H1 (cell line): ENCODE measurements at regions not wholly inside any gene's neighbourhood (a gene's known extent, or its start where the extent isn't known, plus 50 kb on each side); places are given as distances from the start of the nearest gene placed in this dataset.

ENCODE experiments used
- CTCF ChIA-PET: fragments of 300-600 bp; sonication (Branson Sonifier 250); formaldehyde crosslinking; loops from one replicate; lab custom pipeline; 2021; ENCODE audit not compliant: partially characterized antibody; lab: Charles Lee
- POLR2A ChIA-PET: fragments of 300-600 bp; sonication (Branson Sonifier 250); formaldehyde crosslinking; loops from one replicate; lab custom pipeline; 2021; ENCODE audit warnings: inconsistent platforms; ENCODE audit not compliant: partially characterized antibody; lab: Charles Lee
- DNase-seq, 2 experiments: peaks; one replicate each; pipeline versions ENCODE4 v3.0.0 to v3.0.0-alpha.2; 2010 to 2022; ENCODE audit warnings: low spot score in 2 of 2, low read depth in 1 of 2, mixed read lengths in 1 of 2
- FAIRE-seq: peaks from 2 replicates; lab custom pipeline; 2011; peaks lifted over from hg19 to GRCh38; lab: Jason Lieb, UNC
- H2AFZ ChIP-seq: 2 replicates; pipeline ENCODE4 v1.8.1; 2012; ENCODE audit warnings: low read length, inconsistent platforms
- H2AK5ac ChIP-seq: 2 replicates; pipeline ENCODE4 v1.6.1; 2013; ENCODE audit warnings: low read depth, low read length
- H2BK120ac ChIP-seq: replicated peaks from 2 replicates; pipeline ENCODE3; 2013; ENCODE audit warnings: low read depth, low read length, inconsistent platforms
- H2BK12ac ChIP-seq: 2 replicates; pipeline ENCODE4 v1.6.1; 2013; ENCODE audit warnings: low read depth, low read length
- H2BK15ac ChIP-seq: 2 replicates; pipeline ENCODE4 v1.6.1; 2013; ENCODE audit warnings: low read length
- H2BK20ac ChIP-seq: 2 replicates; pipeline ENCODE4 v1.6.1; 2013; ENCODE audit warnings: low read length
- H2BK5ac ChIP-seq: 2 replicates; pipeline ENCODE4 v1.6.1; 2013; ENCODE audit warnings: low read depth, low read length
- H3K14ac ChIP-seq: 2 replicates; pipeline ENCODE4 v1.6.1; 2013; ENCODE audit warnings: inconsistent platforms; ENCODE audit not compliant: insufficient read length
- H3K18ac ChIP-seq: 2 replicates; pipeline ENCODE4 v1.6.1; 2013; ENCODE audit warnings: low read length; ENCODE audit errors: extremely low read depth
- H3K23ac ChIP-seq: 2 replicates; pipeline ENCODE4 v1.6.1; 2013; ENCODE audit warnings: inconsistent platforms; ENCODE audit not compliant: insufficient read length
- H3K23me2 ChIP-seq: 2 replicates; pipeline ENCODE4 v1.6.1; 2013; ENCODE audit warnings: low read depth, low read length
- H3K27ac ChIP-seq: 2 replicates; pipeline ENCODE4 v1.6.1; 2011; ENCODE audit warnings: low read depth, low read length, inconsistent platforms
- H3K27me3 ChIP-seq, 4 experiments: replicated peaks in 1 of 4; 1 replicate in 1 of 4; 2 replicates in 3 of 4; pipeline versions ENCODE4 v1.6.1 to v1.8.1; 2011 to 2013; ENCODE audit warnings: low read length in 3 of 4, mild to moderate bottlenecking in 3 of 4, inconsistent platforms in 2 of 4, mixed read lengths in 2 of 4, moderate library complexity in 1 of 4; ENCODE audit not compliant: control insufficient read depth in 3 of 4, insufficient read depth in 3 of 4; ENCODE audit errors: extremely low read depth in 1 of 4
- H3K36me3 ChIP-seq, 4 experiments: 2 replicates each; pipeline versions ENCODE4 v1.6.1 to v1.8.1; 2011 to 2013; ENCODE audit warnings: mild to moderate bottlenecking in 4 of 4, low read length in 3 of 4, moderate library complexity in 2 of 4, control low read depth in 1 of 4, inconsistent platforms in 1 of 4; ENCODE audit not compliant: insufficient read depth in 4 of 4, control insufficient read depth in 2 of 4
- H3K4ac ChIP-seq: replicated peaks from 2 replicates; pipeline ENCODE3; 2013; ENCODE audit warnings: low read length, low read depth, mixed read lengths, inconsistent platforms; ENCODE audit not compliant: insufficient read length
- H3K4me1 ChIP-seq, 4 experiments: replicated peaks in 1 of 4; 1 replicate in 1 of 4; 2 replicates in 3 of 4; pipeline versions ENCODE4 v1.6.1 to v1.8.1; 2011 to 2013; ENCODE audit warnings: low read length in 3 of 4, inconsistent platforms in 2 of 4, mixed read lengths in 1 of 4; ENCODE audit not compliant: insufficient read depth in 4 of 4, control insufficient read depth in 3 of 4
- H3K4me2 ChIP-seq, 2 experiments: 2 replicates each; pipeline versions ENCODE4 v1.6.1 to v1.8.1; 2011 to 2013; ENCODE audit warnings: low read depth in 2 of 2, low read length in 2 of 2, control low read depth in 1 of 2, inconsistent platforms in 1 of 2, mild to moderate bottlenecking in 1 of 2; ENCODE audit not compliant: insufficient read depth in 1 of 2
- H3K4me3 ChIP-seq, 4 experiments: fragments of 200-600, 300-600 bp in 1 of 4; sonication (generic), shearing (Covaris generic), sonication (Bioruptor Twin) in 1 of 4; 2 replicates each; pipeline versions ENCODE4 v1.5.1 to v1.8.1; 2011 to 2016; ENCODE audit warnings: low read length in 4 of 4, low read depth in 3 of 4, control low read depth in 2 of 4, inconsistent platforms in 2 of 4, mild to moderate bottlenecking in 2 of 4, mixed read lengths in 1 of 4, moderate library complexity in 1 of 4; ENCODE audit not compliant: insufficient read depth in 2 of 4; ENCODE audit errors: extremely low read depth in 1 of 4
- H3K56ac ChIP-seq: replicated peaks from 2 replicates; pipeline ENCODE3; 2013; ENCODE audit warnings: low read depth, mild to moderate bottlenecking, mixed read lengths, low read length, inconsistent platforms; ENCODE audit not compliant: insufficient read length
- H3K79me1 ChIP-seq: 2 replicates; pipeline ENCODE4 v1.6.1; 2013; ENCODE audit warnings: low read depth, low read length, control low read depth
- H3K79me2 ChIP-seq, 2 experiments: 2 replicates each; pipeline versions ENCODE4 v1.6.1 to v1.8.1; 2012 to 2013; ENCODE audit warnings: low read length in 2 of 2, mild to moderate bottlenecking in 2 of 2, inconsistent platforms in 1 of 2; ENCODE audit not compliant: insufficient read depth in 2 of 2, control insufficient read depth in 1 of 2
- H3K9ac ChIP-seq, 4 experiments: replicated peaks in 1 of 4; 1 replicate in 1 of 4; 2 replicates in 3 of 4; pipeline versions ENCODE4 v1.6.1 to v1.8.1; 2011 to 2013; ENCODE audit warnings: low read depth in 3 of 4, low read length in 3 of 4, control low read depth in 2 of 4, mild to moderate bottlenecking in 2 of 4, moderate library complexity in 2 of 4, inconsistent platforms in 1 of 4; ENCODE audit errors: extremely low read depth in 1 of 4
- H3K9me3 ChIP-seq, 2 experiments: 2 replicates each; pipeline versions ENCODE4 v1.6.1 to v1.8.1; 2012 to 2013; ENCODE audit warnings: mild to moderate bottlenecking in 2 of 2, moderate library complexity in 2 of 2, control low read depth in 1 of 2, inconsistent platforms in 1 of 2, low read depth in 1 of 2, low read length in 1 of 2, mixed read lengths in 1 of 2; ENCODE audit not compliant: insufficient read depth in 2 of 2
- H4K20me1 ChIP-seq, 2 experiments: replicated peaks in 1 of 2; 2 replicates each; pipeline versions ENCODE3 to v1.8.1; 2011 to 2013; ENCODE audit warnings: inconsistent platforms in 2 of 2, low read length in 2 of 2, mild to moderate bottlenecking in 1 of 2; ENCODE audit not compliant: insufficient read depth in 2 of 2, control insufficient read depth in 1 of 2
- H4K5ac ChIP-seq: 2 replicates; pipeline ENCODE4 v1.6.1; 2013; ENCODE audit warnings: low read length, low read depth, mixed read lengths, inconsistent platforms; ENCODE audit not compliant: insufficient read length
- H4K8ac ChIP-seq: 2 replicates; pipeline ENCODE4 v1.8.0; 2013; ENCODE audit warnings: mild to moderate bottlenecking, moderate library complexity, low read length, inconsistent platforms; ENCODE audit not compliant: insufficient read depth; ENCODE audit errors: extremely low read depth
- H4K91ac ChIP-seq: replicated peaks from 2 replicates; pipeline ENCODE3; 2013; ENCODE audit warnings: low read length, mixed read lengths, inconsistent platforms; ENCODE audit not compliant: insufficient read length
- BRCA1 ChIP-seq: IDR thresholded peaks from 2 replicates; pipeline ENCODE4 v1.6.1; 2012; ENCODE audit warnings: low read depth, low read length, improper control_type of control experiment
- RFX5 ChIP-seq: IDR thresholded peaks from 2 replicates; pipeline ENCODE4 v1.6.1; 2011; ENCODE audit warnings: low read depth, low read length, improper control_type of control experiment, borderline replicate concordance
- WGBS, 2 experiments: shearing (Covaris generic) in 1 of 2; methylation state at CpG; one replicate each; pipeline versions ENCODE4 v1.1.6 to v1.1.7; 2013 to 2015; ENCODE audit warnings: low lambda C conversion rate in 2 of 2, mixed read lengths in 2 of 2, inconsistent platforms in 1 of 2, low coverage in 1 of 2, missing lambda C conversion rate in 1 of 2; ENCODE audit not compliant: insufficient replicate concordance in 2 of 2, insufficient coverage in 1 of 2, insufficient read length in 1 of 2; ENCODE audit errors: extremely low coverage in 1 of 2, missing lambda C conversion rate in 1 of 2; 5-methylcytosine and 5-hydroxymethylcytosine counted together

GRCh38 chr3:75144406-75144805, 519.7 kb upstream of the FRG2C start:
- no peak overlapping the region for H4K5ac ChIP-seq
- H3K23me2 ChIP-seq, result no peaks in the 10 kb centered on the region
- no peak for DNase-seq
- H3K4me3 ChIP-seq, result no peak overlapping the region
- H2BK120ac ChIP-seq, result no peak overlapping the region
- POLR2A ChIA-PET, result no interaction called here
- no peak overlapping the region for H3K9ac ChIP-seq
- H3K79me1 ChIP-seq, result no peaks in the 10 kb centered on the region
- H2BK20ac ChIP-seq, result no peak overlapping the region
- H3K27ac ChIP-seq, result no peak overlapping the region
- H2AFZ ChIP-seq, result no peak overlapping the region
- H3K18ac ChIP-seq, result no peak overlapping the region
- H3K4ac ChIP-seq, result no peak overlapping the region
- no peak overlapping the region for H3K23ac ChIP-seq
- H2BK12ac ChIP-seq, result no peak overlapping the region
- no peaks in the 10 kb centered on the region; a peak in 1 of 4 replicates for H3K9me3 ChIP-seq
- no peaks in the 10 kb centered on the region for H3K4me1 ChIP-seq
- H3K27me3 ChIP-seq, result peaks cover 0 to 1% (median 0%) of the 10 kb centered on the region in 4 experiments; a peak in 1 of 7 replicates
- CTCF ChIA-PET, result no interaction called here
- H4K91ac ChIP-seq, result no peak overlapping the region
- WGBS, 2 experiments, result 94% methylated on average over 3 of the region's 3 CpGs; no CpG with 5 or more reads in 1 of the 2 experiments
- H3K36me3 ChIP-seq, result no peaks in the 10 kb centered on the region
- H2AK5ac ChIP-seq, result no peak overlapping the region
- no peak overlapping the region for H3K56ac ChIP-seq
- H3K14ac ChIP-seq, result no peak overlapping the region
- no peaks in the 10 kb centered on the region for H4K20me1 ChIP-seq
- H2BK5ac ChIP-seq, result no peak overlapping the region
- no peak overlapping the region for H3K4me2 ChIP-seq
- no peaks in the 10 kb centered on the region for H3K79me2 ChIP-seq
- no peak for FAIRE-seq
- H4K8ac ChIP-seq, result no peak overlapping the region
- H2BK15ac ChIP-seq, result no peak overlapping the region
- TF ChIP-seq RFX5, result no peak
- TF ChIP-seq BRCA1, result no peak
